Fibroblast of skin of scalp (primary cell): ENCODE measurements at regions not wholly inside any gene's neighbourhood (a gene's known extent, or its start where the extent isn't known, plus 50 kb on each side); places are given as distances from the start of the nearest gene placed in this dataset.
"Not testable (repeated sequence)": the region's sequence is repeated elsewhere in the genome, so short reads cannot be mapped to it uniquely, and the experiment has no call there.

Source experiments
- DNase-seq: peaks from one replicate; pipeline ENCODE4 v3.0.0-alpha.2; 2013

GRCh38 chr18:7178568-7178967 is 52.3 kb upstream of the LRRC30 start:
- DNase-seq, result not testable (repeated sequence)

- DNase-seq, result peak; percentile 69
These were observed 53.7 kb upstream of the LRRC30 start for GRCh38 chr18:7177116-7177744.

DNA sequence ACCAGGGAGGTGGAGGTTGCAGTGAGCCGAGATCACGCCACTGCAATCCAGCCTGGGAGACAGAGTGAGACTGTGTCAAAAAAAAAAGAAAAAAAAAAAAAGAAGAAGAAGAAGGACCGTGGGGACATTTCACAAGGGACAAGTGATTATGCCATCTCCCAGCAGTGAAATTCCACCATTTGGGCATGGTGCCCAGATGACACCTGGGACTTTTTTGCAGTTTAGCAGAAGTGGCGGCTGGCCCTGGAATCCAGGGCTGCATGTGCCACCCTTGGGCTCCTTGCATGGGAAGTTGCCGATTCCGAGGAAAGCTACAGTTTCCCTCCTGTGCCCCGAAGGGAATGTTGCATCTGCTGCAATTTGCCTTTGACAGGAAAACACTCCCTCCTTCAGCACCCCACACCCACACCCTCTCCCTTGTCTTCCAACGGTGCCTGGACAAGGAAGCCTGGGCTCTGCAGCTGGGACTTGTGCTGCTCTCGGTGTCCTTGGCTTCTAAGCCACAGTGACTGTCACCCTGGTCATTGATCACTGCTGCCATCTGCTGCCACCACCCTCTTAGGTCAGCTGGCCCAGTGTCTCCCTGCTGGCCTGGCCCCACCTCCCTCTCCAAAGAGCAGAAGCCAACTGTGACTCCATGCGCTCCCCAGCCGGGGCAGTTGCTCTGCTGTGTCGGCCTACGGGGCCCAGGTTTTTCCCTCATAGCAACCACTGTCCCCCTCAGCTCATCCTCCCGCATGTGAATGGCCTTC is 56.4 kb upstream of the LRRC30 start:
- DNase-seq, result peak; percentile 21

DNA sequence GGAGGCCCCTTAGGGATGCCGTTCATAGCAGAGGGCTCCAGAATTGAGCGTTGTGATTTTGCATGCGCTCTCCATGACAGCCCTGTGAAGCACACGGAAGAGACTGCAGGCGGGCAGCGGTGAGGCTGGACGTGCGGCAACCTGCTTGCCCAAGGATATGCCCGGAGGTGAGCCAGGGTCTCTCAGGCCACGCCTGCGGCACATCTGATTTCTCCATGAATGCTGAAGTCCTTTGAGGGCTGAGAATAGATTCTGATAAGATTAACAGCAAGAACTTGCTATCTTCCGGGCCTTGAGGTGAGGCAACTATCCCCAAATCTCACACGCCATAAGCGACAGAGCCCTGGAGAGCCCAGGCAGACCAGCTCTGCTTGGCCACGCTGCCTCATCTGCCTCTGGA is 55.6 kb upstream of the LAMA1 start:
- no peak for DNase-seq

DNA sequence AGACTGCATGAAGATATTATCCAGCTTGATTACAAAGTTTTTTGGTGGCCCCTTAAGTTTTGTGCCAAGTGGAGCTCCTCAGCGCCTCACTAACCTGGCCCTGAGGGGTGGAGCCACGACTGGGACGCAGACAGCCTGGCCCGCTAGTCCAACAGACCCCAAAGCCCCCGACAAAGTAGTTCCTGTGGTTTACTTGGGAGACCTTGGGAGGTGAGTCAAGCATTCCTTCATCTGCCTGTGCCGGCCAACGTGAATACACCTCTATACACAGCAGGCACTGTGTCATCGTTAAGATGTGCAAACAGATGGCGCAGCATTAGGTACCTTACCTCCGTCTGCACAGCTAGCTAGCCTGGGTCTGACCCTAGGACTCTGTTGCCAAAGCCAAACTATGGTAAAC is 55.0 kb upstream of the LAMA1 start:
- no peak for DNase-seq

GRCh38 chr18:7170292-7170691 is 52.7 kb upstream of the LAMA1 start:
- DNase-seq, result no peak

DNA sequence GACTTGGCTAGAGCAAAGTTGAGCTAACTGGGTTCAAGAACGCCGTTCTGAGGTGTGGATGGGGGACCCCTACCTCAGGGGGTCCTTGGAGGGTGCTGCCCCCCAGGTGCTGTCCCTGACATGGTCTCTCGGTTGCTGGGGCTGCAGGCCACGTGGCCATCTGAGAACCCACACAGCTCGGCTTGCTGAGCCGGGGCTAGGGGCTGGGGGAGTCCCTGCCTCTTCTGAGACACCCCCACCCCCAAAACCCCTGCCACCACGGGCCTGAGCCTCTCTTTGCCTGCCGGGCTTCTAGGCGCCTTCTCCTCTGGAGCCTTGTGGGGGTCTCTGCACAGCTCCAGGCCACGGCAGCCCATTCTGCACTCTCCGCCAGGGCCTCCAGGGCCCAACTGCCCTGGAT is 52.0 kb upstream of the LAMA1 start:
- DNase-seq, result no peak

DNA sequence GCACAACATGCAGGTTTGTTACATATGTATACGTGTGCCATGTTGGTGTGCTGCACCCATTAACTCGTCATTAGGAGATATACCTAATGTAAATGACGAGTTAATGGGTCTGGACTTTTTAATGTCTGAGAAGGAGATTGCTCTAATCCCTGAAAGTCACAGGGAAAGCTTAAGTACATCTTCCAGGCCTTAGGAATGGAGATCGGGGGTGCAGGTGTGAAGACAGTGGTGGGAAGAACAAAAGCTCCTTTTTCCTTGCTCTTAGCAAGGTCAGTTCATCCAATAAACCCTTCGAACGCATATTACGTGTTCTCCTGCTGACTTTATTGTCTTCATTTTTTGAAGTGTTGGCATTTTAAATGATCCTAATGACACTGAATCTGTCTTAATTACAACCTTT is 50.8 kb upstream of the LAMA1 start:
- DNase-seq, result no peak
